Ishikawa (cell line): ENCODE measurements at regions not wholly inside any gene's neighbourhood (a gene's known extent, or its start where the extent isn't known, plus 50 kb on each side); places are given as distances from the start of the nearest gene placed in this dataset.

ENCODE experiments used
- CEBPB ChIP-seq: IDR thresholded peaks from 2 replicates; pipeline ENCODE4 v1.6.1; 2012
- CREB1 ChIP-seq: IDR thresholded peaks from 2 replicates; pipeline ENCODE4 v1.6.1; 2012; ENCODE audit warnings: low read depth
- EGR1 ChIP-seq: IDR thresholded peaks from 2 replicates; pipeline ENCODE4 v1.6.1; 2012
- EP300 ChIP-seq: IDR thresholded peaks from 2 replicates; pipeline ENCODE4 v1.6.1; 2012; ENCODE audit warnings: borderline replicate concordance
- NFIC ChIP-seq: IDR thresholded peaks from 2 replicates; pipeline ENCODE4 v1.6.1; 2012
- RAD21 ChIP-seq: IDR thresholded peaks from 2 replicates; pipeline ENCODE4 v1.6.1; 2012; ENCODE audit warnings: low read depth
- TAF1 ChIP-seq: IDR thresholded peaks from 2 replicates; pipeline ENCODE4 v1.6.1; 2012; ENCODE audit warnings: low read depth, mild to moderate bottlenecking
- TCF12 ChIP-seq: IDR thresholded peaks from 2 replicates; pipeline ENCODE4 v1.6.1; 2012; ENCODE audit warnings: low read depth
- TEAD4 ChIP-seq: IDR thresholded peaks from 2 replicates; pipeline ENCODE4 v1.6.1; 2012
- YY1 ChIP-seq: IDR thresholded peaks from 2 replicates; pipeline ENCODE4 v1.6.1; 2012; ENCODE audit warnings: low read depth
- ZBTB7A ChIP-seq: IDR thresholded peaks from 2 replicates; pipeline ENCODE4 v1.6.1; 2012; ENCODE audit warnings: low read depth
- TF ChIP-seq, protein P1 (sequence below): IDR thresholded peaks from 2 replicates; pipeline ENCODE4 v1.6.1; 2012; ENCODE audit warnings: low read depth, mild to moderate bottlenecking
- TF ChIP-seq, protein P2 (sequence below): IDR thresholded peaks from 2 replicates; pipeline ENCODE4 v1.6.1; 2012
- TF ChIP-seq, protein P3 (sequence below): IDR thresholded peaks from 2 replicates; pipeline ENCODE4 v1.6.1; 2012

DNA sequence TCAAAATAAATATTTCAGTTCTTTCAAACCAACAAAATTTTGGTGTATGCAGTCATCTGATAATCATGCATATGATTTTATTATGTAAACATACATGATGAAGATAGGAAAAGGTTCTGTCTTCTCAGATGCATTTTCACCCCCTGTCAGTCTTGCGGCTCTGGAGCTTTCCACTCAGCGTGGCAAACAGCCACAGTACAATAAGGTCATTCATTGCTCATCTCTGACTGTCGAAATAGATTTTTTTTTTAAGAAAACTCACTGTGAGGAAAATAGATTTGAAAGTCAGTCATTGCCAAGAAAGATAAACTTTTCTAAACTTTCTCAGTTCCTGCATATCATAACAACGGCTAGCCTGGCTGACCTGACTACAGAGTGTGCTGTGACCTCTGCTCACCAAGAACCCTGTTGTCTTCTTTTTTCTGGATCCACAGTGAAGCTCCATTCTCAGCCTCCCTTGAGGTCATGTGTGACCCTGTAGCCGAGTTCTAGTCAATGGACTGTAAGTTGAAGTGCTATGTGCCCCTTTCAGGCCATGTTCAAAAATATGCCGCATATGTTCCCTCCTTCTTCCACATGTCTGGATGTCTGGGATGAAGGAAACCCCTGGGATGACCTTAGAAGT lies 519.6 kb downstream of the KLF5 start:
- no peak for TF ChIP-seq YY1
- no peak for TF ChIP-seq TAF1
- TF ChIP-seq, protein P1, sequence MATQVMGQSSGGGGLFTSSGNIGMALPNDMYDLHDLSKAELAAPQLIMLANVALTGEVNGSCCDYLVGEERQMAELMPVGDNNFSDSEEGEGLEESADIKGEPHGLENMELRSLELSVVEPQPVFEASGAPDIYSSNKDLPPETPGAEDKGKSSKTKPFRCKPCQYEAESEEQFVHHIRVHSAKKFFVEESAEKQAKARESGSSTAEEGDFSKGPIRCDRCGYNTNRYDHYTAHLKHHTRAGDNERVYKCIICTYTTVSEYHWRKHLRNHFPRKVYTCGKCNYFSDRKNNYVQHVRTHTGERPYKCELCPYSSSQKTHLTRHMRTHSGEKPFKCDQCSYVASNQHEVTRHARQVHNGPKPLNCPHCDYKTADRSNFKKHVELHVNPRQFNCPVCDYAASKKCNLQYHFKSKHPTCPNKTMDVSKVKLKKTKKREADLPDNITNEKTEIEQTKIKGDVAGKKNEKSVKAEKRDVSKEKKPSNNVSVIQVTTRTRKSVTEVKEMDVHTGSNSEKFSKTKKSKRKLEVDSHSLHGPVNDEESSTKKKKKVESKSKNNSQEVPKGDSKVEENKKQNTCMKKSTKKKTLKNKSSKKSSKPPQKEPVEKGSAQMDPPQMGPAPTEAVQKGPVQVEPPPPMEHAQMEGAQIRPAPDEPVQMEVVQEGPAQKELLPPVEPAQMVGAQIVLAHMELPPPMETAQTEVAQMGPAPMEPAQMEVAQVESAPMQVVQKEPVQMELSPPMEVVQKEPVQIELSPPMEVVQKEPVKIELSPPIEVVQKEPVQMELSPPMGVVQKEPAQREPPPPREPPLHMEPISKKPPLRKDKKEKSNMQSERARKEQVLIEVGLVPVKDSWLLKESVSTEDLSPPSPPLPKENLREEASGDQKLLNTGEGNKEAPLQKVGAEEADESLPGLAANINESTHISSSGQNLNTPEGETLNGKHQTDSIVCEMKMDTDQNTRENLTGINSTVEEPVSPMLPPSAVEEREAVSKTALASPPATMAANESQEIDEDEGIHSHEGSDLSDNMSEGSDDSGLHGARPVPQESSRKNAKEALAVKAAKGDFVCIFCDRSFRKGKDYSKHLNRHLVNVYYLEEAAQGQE: no peak
- no peak for TF ChIP-seq EGR1
- TF ChIP-seq TEAD4: no peak
- TF ChIP-seq, protein P2, sequence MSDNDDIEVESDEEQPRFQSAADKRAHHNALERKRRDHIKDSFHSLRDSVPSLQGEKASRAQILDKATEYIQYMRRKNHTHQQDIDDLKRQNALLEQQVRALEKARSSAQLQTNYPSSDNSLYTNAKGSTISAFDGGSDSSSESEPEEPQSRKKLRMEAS: no peak
- TF ChIP-seq EP300: no peak
- no peak for TF ChIP-seq TCF12
- no peak for TF ChIP-seq RAD21
- TF ChIP-seq CREB1: no peak
- TF ChIP-seq CEBPB: no peak
- TF ChIP-seq, protein P3, sequence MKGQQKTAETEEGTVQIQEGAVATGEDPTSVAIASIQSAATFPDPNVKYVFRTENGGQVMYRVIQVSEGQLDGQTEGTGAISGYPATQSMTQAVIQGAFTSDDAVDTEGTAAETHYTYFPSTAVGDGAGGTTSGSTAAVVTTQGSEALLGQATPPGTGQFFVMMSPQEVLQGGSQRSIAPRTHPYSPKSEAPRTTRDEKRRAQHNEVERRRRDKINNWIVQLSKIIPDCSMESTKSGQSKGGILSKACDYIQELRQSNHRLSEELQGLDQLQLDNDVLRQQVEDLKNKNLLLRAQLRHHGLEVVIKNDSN: no peak
- no peak for TF ChIP-seq ZBTB7A
- TF ChIP-seq NFIC: no peak
